Ovary (tissue), 7 donors: ENCODE measurements at regions not wholly inside any gene's neighbourhood (a gene's known extent, or its start where the extent isn't known, plus 50 kb on each side); places are given as distances from the start of the nearest gene placed in this dataset.
"Not testable (repeated sequence)": the region's sequence is repeated elsewhere in the genome, so short reads cannot be mapped to it uniquely, and the experiment has no call there.

ENCODE experiments used
- DNase-seq, 5 donors: peaks; one replicate each; pipeline ENCODE4 v3.0.0-alpha.2; 2019 to 2020
- H3K27ac ChIP-seq, 2 donors: fragments of 200-600 bp; one replicate each; pipeline versions ENCODE4 v1.5.1 to v1.8.0; 2019 to 2022
- H3K27me3 ChIP-seq: fragments of 200-600 bp; one replicate; pipeline ENCODE4 v1.8.0; 2022
- H3K36me3 ChIP-seq: fragments of 200-600 bp; sonication (generic); one replicate; pipeline ENCODE4 v1.5.1; 2019
- H3K4me1 ChIP-seq: one replicate; pipeline ENCODE4 v1.8.1; 2013; ENCODE audit warnings: mild to moderate bottlenecking, moderate library complexity; ENCODE audit not compliant: insufficient read depth
- H3K4me3 ChIP-seq: fragments of 200-600 bp; sonication (generic); one replicate; pipeline ENCODE4 v1.5.1; 2017
- H3K9me3 ChIP-seq, 2 donors: fragments of 200-600 bp in 1 of 2; sonication (generic) in 1 of 2; one replicate each; pipeline versions ENCODE4 v1.5.1 to v1.8.1; 2013 to 2019; ENCODE audit warnings: mild to moderate bottlenecking in 1 of 2, moderate library complexity in 1 of 2
- CTCF ChIP-seq, 3 donors: fragments of 450-650 bp in 2 of 3; fragments of 200-600 bp in 1 of 3; IDR thresholded peaks; one replicate each; pipeline versions ENCODE4 v1.5.1 to v1.8.0; 2016 to 2022; ENCODE audit warnings: antibody characterized with exemption in 3 of 3, mild to moderate bottlenecking in 1 of 3
- EP300 ChIP-seq: sonication (generic); formaldehyde crosslinking; IDR thresholded peaks from one replicate; pipeline ENCODE4 v1.6.1; 2017; ENCODE audit warnings: antibody characterized with exemption
- POLR2A ChIP-seq: fragments of 450-650 bp; IDR thresholded peaks from one replicate; pipeline ENCODE4 v1.6.1; 2017; ENCODE audit warnings: antibody characterized with exemption, mild to moderate bottlenecking, moderate library complexity
- WGBS, 3 donors: extraction: QIAGEN DNeasy Blood & Tissue Kit in 1 of 3; methylation state at CpG; one replicate each; pipeline versions ENCODE4 v1.1.5 to v1.1.7; 2013 to 2017; 5-methylcytosine and 5-hydroxymethylcytosine counted together
- intact Hi-C, 4 donors: fragments of 100-400 bp; cut with DNase I; formaldehyde crosslinking; loops; one replicate each; pipeline versions ENCODE4 v1.11.0 to v1.15.1; 2022 to 2023
- donor health status: DM: no; HTN: no; CAD: no; lungs with moderate emphysema.
- donor health status: DM: no; HTN: no; CAD: no.
- donor health status: Bipolar disorder and iron deficiency.
- donor health status: DM: no; HTN: no; CAD: no.
- donor health status: DM: yes; HTN: yes; CAD: no.

- Histone ChIP-seq H3K4me3 (no peak overlapping the region), H3K27ac (no peak overlapping the region), H3K4me1 (no peaks in the 10 kb centered on the region), H3K27me3 (no peaks in the 10 kb centered on the region), H3K9me3 (no peaks in the 10 kb centered on the region), H3K36me3 (no peaks in the 10 kb centered on the region)
- no peak for DNase-seq
- intact Hi-C loops = no loop called here
- TF ChIP-seq EP300 = no peak
- TF ChIP-seq POLR2A = no peak
- TF ChIP-seq CTCF (IDR thresholded peaks at IDR 0.05) = no peak
Measured at GRCh38 chr6:111925296-111925695, 52.0 kb upstream of the FYN start.

DNA sequence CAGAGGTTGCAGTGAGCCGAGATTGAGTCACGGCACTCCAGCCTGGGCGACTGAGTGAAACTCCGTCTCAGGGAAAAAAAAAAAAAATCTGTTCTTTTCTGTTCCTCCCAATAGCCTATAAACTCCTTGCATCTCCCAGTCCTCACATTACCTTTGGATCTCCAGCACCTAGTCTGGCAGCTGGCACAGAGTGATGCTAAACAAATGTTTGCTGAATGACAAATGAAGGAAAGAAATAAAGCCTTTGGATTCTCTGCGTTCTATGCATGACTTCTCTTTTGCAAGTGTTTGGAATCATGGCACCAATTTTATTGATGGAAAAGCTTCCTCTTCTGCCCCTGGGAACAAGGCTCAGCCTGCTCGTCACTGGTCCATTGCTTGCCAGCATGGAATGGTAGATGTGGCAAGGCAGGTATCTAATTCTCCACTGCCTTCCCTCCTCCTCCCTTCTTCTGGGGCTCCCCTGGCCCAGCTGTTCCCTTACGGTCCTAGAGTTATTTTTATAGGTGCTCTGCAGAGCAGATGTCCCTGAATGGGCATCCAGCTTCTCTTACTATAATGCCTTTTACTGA, 53.6 kb upstream of the FYN start:
- Histone ChIP-seq H3K36me3 (no peaks in the 10 kb centered on the region), H3K4me1 (no peaks in the 10 kb centered on the region), H3K27ac (no peak overlapping the region), H3K4me3 (no peak overlapping the region), H3K27me3 (no peaks in the 10 kb centered on the region), H3K9me3 (no peaks in the 10 kb centered on the region)
- 61 to 76% (median 76%) methylated on average over 7 of the region's 7 CpGs for WGBS, 3 donors
- intact Hi-C loops = no loop called here
- DNase-seq = no peak
- no peak for TF ChIP-seq CTCF (IDR thresholded peaks at IDR 0.05)
- no peak for TF ChIP-seq EP300
- TF ChIP-seq POLR2A = no peak

- 65 to 67% (median 66%) methylated on average over 7 of the region's 7 CpGs for WGBS, 3 donors
- DNase-seq = no peak
Measured at GRCh38 chr6:111927321-111927720, 54.1 kb upstream of the FYN start.

DNA sequence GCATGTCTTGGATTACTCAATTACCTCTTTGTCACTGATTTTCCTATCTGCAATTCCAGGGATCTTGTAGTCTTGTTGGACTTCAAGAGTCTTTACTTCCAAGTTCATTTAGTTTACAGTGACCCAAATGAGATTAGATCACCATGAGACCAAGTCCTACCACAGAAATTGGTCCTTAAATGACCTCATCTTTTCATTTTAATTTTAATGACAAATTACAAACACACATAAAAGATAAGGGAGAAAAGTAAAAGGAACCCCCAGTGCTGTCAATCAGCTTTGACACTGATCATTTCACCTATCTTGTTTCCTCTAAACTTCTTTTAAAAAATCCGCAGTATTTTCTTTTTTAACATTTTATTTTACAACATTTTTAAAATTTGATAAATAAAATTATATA, 54.9 kb upstream of the FYN start:
- no peak overlapping the region for H3K27ac ChIP-seq
- 90 to 99% (median 96%) methylated on average over 1 of the region's 1 CpG for WGBS, 3 donors
- no peaks in the 10 kb centered on the region for H3K4me1 ChIP-seq
- no peaks in the 10 kb centered on the region for H3K9me3 ChIP-seq
- H3K36me3 ChIP-seq = no peaks in the 10 kb centered on the region
- intact Hi-C loops = no loop called here
- DNase-seq = no peak
- H3K27me3 ChIP-seq = no peaks in the 10 kb centered on the region
- H3K4me3 ChIP-seq = no peak overlapping the region
- TF ChIP-seq CTCF (IDR thresholded peaks at IDR 0.05) = no peak
- no peak for TF ChIP-seq POLR2A
- no peak for TF ChIP-seq EP300

More at GRCh38 chr6:111927321-111927720, 54.1 kb upstream of the FYN start:
- no peaks in the 10 kb centered on the region for H3K9me3 ChIP-seq
- intact Hi-C loops = no loop called here
- no peak overlapping the region for H3K27ac ChIP-seq
- no peak overlapping the region for H3K4me3 ChIP-seq
- H3K27me3 ChIP-seq = no peaks in the 10 kb centered on the region
- no peaks in the 10 kb centered on the region for H3K4me1 ChIP-seq
- no peaks in the 10 kb centered on the region for H3K36me3 ChIP-seq
- TF ChIP-seq EP300 (no peak), POLR2A (no peak), CTCF (IDR thresholded peaks at IDR 0.05) (no peak)

DNA sequence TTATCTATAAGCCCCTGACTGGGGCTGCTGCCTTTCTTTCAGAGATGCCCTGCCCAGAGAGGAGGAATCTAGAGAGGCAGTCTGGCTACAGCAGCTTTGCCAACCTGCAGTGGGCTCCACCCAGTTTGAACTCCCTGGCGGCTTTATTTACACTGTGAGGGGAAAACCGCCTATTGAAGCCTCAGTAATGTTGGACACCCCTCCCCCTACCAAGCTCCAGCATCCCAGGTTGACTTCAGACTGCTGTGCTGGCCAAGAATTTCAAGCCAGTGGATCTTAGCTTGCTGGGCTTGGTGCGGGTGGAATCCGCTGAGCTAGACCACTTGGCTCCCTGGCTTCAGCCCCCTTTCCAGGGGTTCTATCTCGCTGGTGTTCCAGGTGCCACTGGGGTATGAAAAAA, 61.4 kb upstream of the FYN start:
- H3K27ac ChIP-seq, DNase-seq, H3K36me3 ChIP-seq, H3K4me1 ChIP-seq, H3K27me3 ChIP-seq, H3K9me3 ChIP-seq, intact Hi-C loops, H3K4me3 ChIP-seq: not testable (repeated sequence)
- 69 to 84% (median 80%) methylated on average over 5 of the region's 5 CpGs for WGBS, 3 donors
